Coronary artery (tissue), 2 donors: ENCODE measurements at regions not wholly inside any gene's neighbourhood (a gene's known extent, or its start where the extent isn't known, plus 50 kb on each side); places are given as distances from the start of the nearest gene placed in this dataset.

Experiments
- DNase-seq: peaks from one replicate; pipeline ENCODE4 v3.0.0-alpha.2; 2017; ENCODE audit warnings: low spot score
- H3K27ac ChIP-seq, 2 donors: fragments of 200-600 bp; sonication (generic); one replicate each; pipeline ENCODE4 v1.5.1; 2016 to 2019
- H3K4me3 ChIP-seq: fragments of 200-600 bp; sonication (generic); 2 replicates; pipeline ENCODE4 v1.5.1; 2016; ENCODE audit warnings: mild to moderate bottlenecking, moderate library complexity
- CTCF ChIP-seq: fragments of 200-600 bp; sonication (generic); IDR thresholded peaks from one replicate; pipeline ENCODE4 v1.5.1; 2019; ENCODE audit warnings: antibody characterized with exemption

GRCh38 chr22:46070215-46070802 lies 80.0 kb upstream of the PPARA start:
- Histone ChIP-seq H3K4me3 (peak overlapping the region; percentile 96), H3K27ac (peak overlapping the region; percentile 96 to 100)
- no peak for TF ChIP-seq CTCF
- no peak for DNase-seq

- TF ChIP-seq CTCF = no peak
- peak; percentile 75 for DNase-seq
- Histone ChIP-seq H3K27ac (peak overlapping the region; percentile 99 to 100), H3K4me3 (peak overlapping the region; percentile 96)
Observed at GRCh38 chr22:46070803-46071450, 79.4 kb upstream of the PPARA start.

DNA sequence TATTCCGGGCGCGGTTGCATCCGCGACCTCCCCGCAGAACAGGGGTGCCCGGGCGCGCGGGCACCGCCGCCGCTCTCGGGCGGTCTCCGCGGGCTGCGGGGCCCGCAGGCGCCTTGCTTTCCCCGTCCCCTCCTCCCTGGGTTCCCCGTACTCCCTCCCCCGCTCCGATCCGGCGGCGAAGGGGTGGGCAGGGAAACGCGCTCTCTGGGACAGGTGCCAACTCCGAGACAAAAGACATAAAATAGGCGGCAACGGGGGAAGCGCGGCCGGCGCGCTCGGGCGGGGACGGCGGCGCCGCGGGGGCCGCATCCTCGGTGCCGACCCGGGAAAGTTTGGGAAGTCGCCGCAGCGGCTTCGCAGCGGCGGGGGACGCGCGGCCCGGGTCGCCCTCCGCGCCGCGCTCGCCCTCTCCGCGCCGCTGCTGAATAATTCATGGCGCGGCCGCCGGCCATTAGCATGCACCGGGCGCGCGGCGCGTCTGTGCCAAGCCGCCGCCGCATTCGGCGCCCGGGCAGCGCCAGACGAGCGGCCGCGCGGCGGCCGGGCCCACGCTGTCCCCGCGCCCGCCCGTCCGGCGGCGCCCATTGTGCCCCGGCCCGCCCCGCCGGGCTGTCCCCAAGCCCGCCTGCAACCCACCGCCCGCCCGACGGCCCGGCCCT lies 78.7 kb upstream of the PPARA start:
- peak overlapping the region; percentile 99 to 100 for H3K27ac ChIP-seq

GRCh38 chr22:46072110-46072881 lies 78.0 kb upstream of the PPARA start:
- TF ChIP-seq CTCF = no peak
- peak; percentile 81 for DNase-seq
- Histone ChIP-seq H3K4me3 (peak overlapping the region; percentile 96), H3K27ac (peak overlapping the region; percentile 99 to 100)

More for the DNA sequence above, 78.7 kb upstream of the PPARA start:
- TF ChIP-seq CTCF = no peak
- peak; percentile 94 for DNase-seq
- peak overlapping the region; percentile 96 for H3K4me3 ChIP-seq

DNA sequence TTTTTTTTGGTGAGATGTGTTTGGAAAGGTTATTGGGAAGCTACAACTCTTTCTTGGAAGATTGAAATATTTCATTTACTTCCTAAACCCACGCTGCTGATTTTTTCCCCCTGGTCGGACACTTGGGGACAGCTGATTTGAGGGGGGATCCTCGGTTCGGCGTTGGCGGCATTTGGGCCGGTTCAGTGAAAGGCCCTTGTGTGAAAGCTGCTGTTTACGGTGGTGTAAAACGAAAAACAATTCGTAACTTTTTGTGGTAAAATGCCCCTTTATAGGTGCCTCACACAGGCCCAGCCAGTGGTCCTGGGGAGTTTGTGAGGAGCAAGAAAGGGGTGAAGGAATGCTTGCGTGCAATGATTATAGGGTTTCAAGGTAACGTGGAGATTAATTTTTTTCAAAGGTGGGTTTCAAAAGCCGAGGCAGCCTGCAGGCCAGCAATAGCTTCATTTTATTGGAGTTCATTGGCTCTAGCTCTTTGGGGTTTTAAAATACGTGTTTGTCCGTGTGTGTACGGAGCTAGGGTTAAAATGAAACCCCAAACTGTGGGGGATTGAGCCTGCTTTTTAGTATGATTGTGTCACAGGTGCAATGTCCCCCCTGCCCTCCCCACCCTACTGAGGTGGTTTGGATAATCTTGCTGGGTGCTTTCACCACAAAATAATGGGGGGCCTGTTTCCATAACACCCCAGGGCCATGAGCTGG lies 77.2 kb upstream of the PPARA start:
- DNase-seq = peak; percentile 55
- H3K4me3 ChIP-seq = peak overlapping the region; percentile 96
- no peak for TF ChIP-seq CTCF
- H3K27ac ChIP-seq = peak overlapping the region; percentile 99 to 100

- H3K27ac ChIP-seq = peak overlapping the region; percentile 99 to 100
- DNase-seq = peak; percentile 83
Observed at GRCh38 chr22:46073683-46074504, 76.4 kb upstream of the PPARA start.

More at GRCh38 chr22:46073683-46074504, 76.4 kb upstream of the PPARA start:
- TF ChIP-seq CTCF = no peak
- peak overlapping the region; percentile 96 for H3K4me3 ChIP-seq
